ENCODE measurements at regions not wholly inside any gene's neighbourhood (a gene's known extent, or its start where the extent isn't known, plus 50 kb on each side); places are given as distances from the start of the nearest gene placed in this dataset.
"Not testable (repeated sequence)": the region's sequence is repeated elsewhere in the genome, so short reads cannot be mapped to it uniquely, and the experiment has no call there.

DNA sequence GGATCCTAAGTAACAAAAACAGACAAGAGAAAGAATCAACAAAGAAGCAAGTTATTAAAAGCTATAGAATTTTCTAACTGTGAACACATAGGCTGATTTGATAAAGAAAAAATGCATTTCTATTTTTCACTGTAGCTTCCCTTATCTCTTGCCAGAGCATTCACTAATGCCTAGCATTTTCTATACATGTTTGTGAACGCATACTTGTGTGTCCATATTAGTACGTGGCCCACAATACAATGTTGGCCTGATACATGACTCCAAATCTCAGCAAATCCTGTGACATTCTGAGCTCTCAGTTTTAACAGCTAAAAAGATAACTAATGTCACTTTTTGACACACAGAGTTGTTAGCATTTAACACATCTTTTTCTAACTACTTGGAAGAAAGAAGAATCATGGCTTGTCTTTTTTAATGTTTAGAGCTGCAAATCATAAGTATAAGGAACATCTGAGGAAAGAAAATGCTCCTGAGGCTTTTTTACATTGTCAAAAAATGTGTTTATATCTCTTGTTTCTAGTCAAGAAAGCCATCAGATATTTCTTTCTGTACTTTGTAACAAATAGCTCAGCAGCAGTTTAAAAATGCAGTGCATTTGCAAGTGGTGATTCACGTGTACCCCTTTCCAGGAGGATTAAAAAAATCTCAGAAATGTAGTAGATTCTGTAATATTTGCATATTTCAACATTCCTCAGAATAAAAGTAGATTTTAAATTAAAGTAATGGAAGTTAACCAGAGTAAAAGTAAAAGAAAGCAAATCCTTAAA, 1646.8 kb upstream of the TMEFF2 start:
- Histone ChIP-seq H3K27ac (no peak overlapping the region), H3K9me3 (ENCODE audit: low read depth) (no peaks in the 10 kb centered on the region), H3K27me3 (no peaks in the 10 kb centered on the region), H3K36me3 (no peaks in the 10 kb centered on the region), H3K4me1 (ENCODE audit: low read depth) (no peaks in the 10 kb centered on the region), H3K4me3 (no peak overlapping the region)
- peak in 1 of 2 donors; percentile 66 for DNase-seq (ENCODE audit: low read depth in 1 of 2, low spot score in 1 of 2)
- TF ChIP-seq, protein P1, sequence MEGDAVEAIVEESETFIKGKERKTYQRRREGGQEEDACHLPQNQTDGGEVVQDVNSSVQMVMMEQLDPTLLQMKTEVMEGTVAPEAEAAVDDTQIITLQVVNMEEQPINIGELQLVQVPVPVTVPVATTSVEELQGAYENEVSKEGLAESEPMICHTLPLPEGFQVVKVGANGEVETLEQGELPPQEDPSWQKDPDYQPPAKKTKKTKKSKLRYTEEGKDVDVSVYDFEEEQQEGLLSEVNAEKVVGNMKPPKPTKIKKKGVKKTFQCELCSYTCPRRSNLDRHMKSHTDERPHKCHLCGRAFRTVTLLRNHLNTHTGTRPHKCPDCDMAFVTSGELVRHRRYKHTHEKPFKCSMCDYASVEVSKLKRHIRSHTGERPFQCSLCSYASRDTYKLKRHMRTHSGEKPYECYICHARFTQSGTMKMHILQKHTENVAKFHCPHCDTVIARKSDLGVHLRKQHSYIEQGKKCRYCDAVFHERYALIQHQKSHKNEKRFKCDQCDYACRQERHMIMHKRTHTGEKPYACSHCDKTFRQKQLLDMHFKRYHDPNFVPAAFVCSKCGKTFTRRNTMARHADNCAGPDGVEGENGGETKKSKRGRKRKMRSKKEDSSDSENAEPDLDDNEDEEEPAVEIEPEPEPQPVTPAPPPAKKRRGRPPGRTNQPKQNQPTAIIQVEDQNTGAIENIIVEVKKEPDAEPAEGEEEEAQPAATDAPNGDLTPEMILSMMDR (IDR thresholded peaks at IDR 0.05; ENCODE audit: low read depth, low read length): no peak

DNA sequence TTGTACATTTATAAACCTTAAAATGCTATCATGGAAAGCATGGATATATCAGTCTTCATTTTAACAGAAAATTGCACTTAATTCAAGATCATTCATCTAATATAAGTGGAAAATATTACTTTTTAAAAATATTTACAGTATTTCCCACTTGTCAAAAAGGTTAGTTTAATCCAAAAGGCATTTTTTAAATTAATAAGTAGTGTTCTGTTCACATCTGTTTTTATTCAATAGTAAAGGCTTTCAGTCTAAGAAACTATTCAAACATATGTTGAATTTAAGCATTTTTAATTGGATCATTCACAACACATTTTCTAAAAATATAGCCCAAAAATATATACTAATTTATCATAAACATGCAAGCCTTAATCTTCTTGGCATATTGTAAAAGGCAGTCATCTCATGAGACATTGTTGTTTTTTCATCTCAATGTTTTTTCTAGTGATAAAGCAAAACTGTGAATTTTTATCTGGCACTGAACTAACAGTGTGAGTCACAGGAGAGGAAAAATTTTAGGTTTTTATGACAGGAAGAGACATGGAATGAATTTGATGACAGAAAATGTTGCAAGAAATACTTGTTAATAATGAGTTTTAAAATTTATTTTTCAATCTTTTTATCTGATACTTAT, 1642.5 kb upstream of the TMEFF2 start:
- H3K36me3 ChIP-seq: no peaks in the 10 kb centered on the region
- peak in 1 of 2 donors; percentile 48 for DNase-seq (ENCODE audit: low read depth in 1 of 2, low spot score in 1 of 2)
- TF ChIP-seq, protein P1 (IDR thresholded peaks at IDR 0.05; ENCODE audit: low read depth, low read length): no peak
- H3K4me3 ChIP-seq: no peak overlapping the region
- no peak overlapping the region for H3K27ac ChIP-seq
- H3K27me3 ChIP-seq: no peaks in the 10 kb centered on the region
- no peaks in the 10 kb centered on the region for H3K4me1 ChIP-seq (ENCODE audit: low read depth)
- no peaks in the 10 kb centered on the region for H3K9me3 ChIP-seq (ENCODE audit: low read depth)

DNA sequence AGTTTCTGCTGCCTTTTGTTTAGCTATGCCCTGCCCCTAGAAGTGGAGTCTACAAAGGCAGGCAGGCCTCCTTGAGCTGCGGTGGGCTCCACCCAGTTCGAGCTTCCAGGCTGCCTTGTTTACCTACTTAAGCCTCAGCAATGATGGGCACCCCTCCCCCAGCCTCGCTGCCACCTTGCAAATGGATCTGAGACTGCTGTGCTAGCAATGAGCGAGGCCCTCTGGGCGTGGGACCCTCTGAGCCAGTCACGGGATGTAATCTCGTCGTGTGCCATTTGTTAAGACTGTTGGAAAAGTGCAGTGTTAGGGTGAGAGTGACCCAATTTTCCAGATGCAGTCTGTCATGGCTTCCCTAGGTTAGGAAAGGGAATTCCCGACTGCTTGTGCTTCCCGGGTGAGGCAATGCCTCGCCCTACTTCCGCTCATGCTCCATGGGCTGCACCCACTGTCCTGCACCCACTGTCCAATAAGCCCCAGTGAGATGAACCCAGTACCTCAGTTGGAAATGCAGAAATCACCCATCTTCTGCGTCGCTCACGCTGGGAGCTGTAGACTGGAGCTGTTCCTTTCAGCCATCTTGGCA, 1641.8 kb upstream of the TMEFF2 start:
- DNase-seq (ENCODE audit: low read depth in 1 of 2, low spot score in 1 of 2): peak in 1 of 2 donors; percentile 6
- not testable (repeated sequence) for H3K9me3 ChIP-seq (ENCODE audit: low read depth); H3K4me1 ChIP-seq (ENCODE audit: low read depth); H3K4me3 ChIP-seq; H3K27ac ChIP-seq; H3K27me3 ChIP-seq; H3K36me3 ChIP-seq

DNA sequence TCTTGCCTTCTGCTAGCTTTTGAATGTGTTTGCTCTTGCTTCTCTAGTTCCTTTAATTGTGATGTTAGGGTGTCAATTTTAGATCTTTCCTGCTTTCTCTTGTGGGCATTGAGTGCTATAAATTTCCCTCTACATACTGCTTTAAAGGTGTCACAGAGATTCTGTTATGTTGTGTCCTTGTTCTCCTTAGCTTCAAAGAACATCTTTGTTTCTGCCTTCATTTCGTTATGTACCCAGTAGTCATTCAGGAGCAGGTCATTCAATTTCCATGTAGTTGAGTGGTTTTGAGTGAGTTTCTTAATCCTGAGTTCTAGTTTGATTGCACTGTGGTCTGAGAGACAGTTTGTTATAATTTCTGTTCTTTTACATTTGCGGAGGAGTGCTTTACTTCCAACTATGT, 1639.2 kb upstream of the TMEFF2 start:
- H3K36me3 ChIP-seq; H3K9me3 ChIP-seq (ENCODE audit: low read depth); H3K4me3 ChIP-seq; H3K27me3 ChIP-seq; H3K27ac ChIP-seq; H3K4me1 ChIP-seq (ENCODE audit: low read depth): not testable (repeated sequence)
- DNase-seq (ENCODE audit: low read depth in 1 of 2, low spot score in 1 of 2): peak in 1 of 2 donors; percentile 33

DNA sequence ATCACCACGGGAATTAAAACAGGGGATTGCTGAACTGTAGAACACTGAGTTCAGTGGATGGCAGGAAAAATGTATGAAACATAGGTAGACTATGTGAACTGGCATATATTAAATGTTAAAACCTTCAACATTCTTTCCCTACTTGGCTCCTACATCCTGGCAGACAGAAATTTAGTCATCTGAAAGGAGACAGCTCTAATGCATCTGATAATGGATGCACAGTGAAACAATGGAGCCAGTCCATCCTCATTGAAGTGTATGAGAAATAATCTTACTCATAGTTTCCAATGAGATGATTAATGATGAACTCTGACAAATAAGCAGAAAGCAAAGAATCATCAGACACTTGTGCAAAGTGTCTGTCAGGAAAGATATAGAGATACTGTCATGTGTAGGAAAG, 1629.7 kb upstream of the TMEFF2 start:
- no peaks in the 10 kb centered on the region for H3K4me1 ChIP-seq (ENCODE audit: low read depth)
- no peak overlapping the region for H3K4me3 ChIP-seq
- no peaks in the 10 kb centered on the region for H3K9me3 ChIP-seq (ENCODE audit: low read depth)
- no peaks in the 10 kb centered on the region for H3K27me3 ChIP-seq
- H3K27ac ChIP-seq: no peak overlapping the region
- no peaks in the 10 kb centered on the region for H3K36me3 ChIP-seq
- TF ChIP-seq, protein P1 (IDR thresholded peaks at IDR 0.05; ENCODE audit: low read depth, low read length): no peak
- peak in 1 of 2 donors; percentile 66 for DNase-seq (ENCODE audit: low read depth in 1 of 2, low spot score in 1 of 2)

DNA sequence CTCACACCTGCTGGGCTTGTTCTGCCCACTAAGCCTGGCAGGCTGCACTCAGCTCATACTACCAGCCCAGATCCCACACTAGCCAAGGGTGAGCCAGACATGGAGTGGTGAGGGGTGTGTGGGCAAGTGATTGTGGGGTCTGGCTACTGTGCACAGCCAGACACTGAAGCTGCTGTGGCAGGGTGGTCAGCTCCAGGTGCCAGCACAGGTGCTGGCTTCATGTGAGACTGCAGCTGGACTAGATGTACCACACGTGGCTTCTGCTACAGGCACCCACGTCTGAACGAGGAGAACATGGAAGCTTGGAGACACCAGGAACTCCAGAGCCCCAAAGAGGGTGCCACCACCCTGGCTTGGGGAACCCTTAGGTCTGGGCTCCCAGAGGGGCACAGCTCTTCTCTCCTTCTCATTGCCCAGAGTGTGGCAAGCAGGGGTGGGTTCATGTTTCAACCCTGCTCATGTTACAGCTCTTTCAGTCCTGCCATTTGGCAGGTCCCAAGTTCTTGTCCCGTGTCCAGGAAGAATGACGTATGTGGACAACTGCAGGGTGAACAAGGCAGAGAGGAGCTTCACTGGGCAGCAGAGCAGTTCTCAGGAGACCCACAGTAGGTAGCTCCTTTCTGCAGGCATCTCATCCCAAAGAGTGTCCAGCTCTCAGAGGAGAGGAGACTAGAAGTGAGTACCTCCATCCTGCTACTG, 1624.2 kb upstream of the TMEFF2 start:
- Histone ChIP-seq H3K27ac (no peak overlapping the region), H3K36me3 (no peaks in the 10 kb centered on the region), H3K9me3 (ENCODE audit: low read depth) (no peaks in the 10 kb centered on the region), H3K4me1 (ENCODE audit: low read depth) (no peaks in the 10 kb centered on the region), H3K27me3 (no peaks in the 10 kb centered on the region), H3K4me3 (no peak overlapping the region)
- TF ChIP-seq, protein P1 (IDR thresholded peaks at IDR 0.05; ENCODE audit: low read depth, low read length): no peak
- no peak for DNase-seq (ENCODE audit: low read depth in 1 of 2, low spot score in 1 of 2)
